ENCODE measurements at regions not wholly inside any gene's neighbourhood (a gene's known extent, or its start where the extent isn't known, plus 50 kb on each side); places are given as distances from the start of the nearest gene placed in this dataset.

- Mint-ChIP-seq H3K4me3 (no peak overlapping the region), H3K27ac (no peak overlapping the region), H3K9me3 (peaks cover 2% of the 10 kb centered on the region), H3K4me1 (no peaks in the 10 kb centered on the region), H3K27me3 (no peaks in the 10 kb centered on the region), H3K36me3 (peaks cover 6% of the 10 kb centered on the region)
- ATAC-seq: no peak
These were observed 57.8 kb upstream of the HCCS start for GRCh38 chrX:11053351-11053750.

GRCh38 chrX:11056322-11057176 lies 54.6 kb upstream of the HCCS start:
- Mint-ChIP-seq H3K4me3 (no peak overlapping the region), H3K4me1 (no peaks in the 10 kb centered on the region), H3K36me3 (no peaks in the 10 kb centered on the region), H3K27me3 (no peaks in the 10 kb centered on the region), H3K9me3 (no peaks in the 10 kb centered on the region), H3K27ac (no peak overlapping the region)
- no peak for ATAC-seq

GRCh38 chrX:11059933-11060332 lies 51.2 kb upstream of the HCCS start:
- ATAC-seq: no peak

More at GRCh38 chrX:11059933-11060332, 51.2 kb upstream of the HCCS start:
- no peaks in the 10 kb centered on the region for H3K4me1 Mint-ChIP-seq
- no peak overlapping the region for H3K4me3 Mint-ChIP-seq
- no peaks in the 10 kb centered on the region for H3K36me3 Mint-ChIP-seq
- H3K27me3 Mint-ChIP-seq: no peaks in the 10 kb centered on the region
- H3K27ac Mint-ChIP-seq: no peak overlapping the region
- no peaks in the 10 kb centered on the region for H3K9me3 Mint-ChIP-seq
